CD4-positive, alpha-beta T cell treated with Interleukin-17A for 4 hours (primary cell): ENCODE measurements at regions not wholly inside any gene's neighbourhood (a gene's known extent, or its start where the extent isn't known, plus 50 kb on each side); places are given as distances from the start of the nearest gene placed in this dataset.

Source experiments
- DNase-seq: peaks from one replicate; pipeline ENCODE4 v3.0.0-alpha.2; 2020; ENCODE audit warnings: mixed read lengths

DNA sequence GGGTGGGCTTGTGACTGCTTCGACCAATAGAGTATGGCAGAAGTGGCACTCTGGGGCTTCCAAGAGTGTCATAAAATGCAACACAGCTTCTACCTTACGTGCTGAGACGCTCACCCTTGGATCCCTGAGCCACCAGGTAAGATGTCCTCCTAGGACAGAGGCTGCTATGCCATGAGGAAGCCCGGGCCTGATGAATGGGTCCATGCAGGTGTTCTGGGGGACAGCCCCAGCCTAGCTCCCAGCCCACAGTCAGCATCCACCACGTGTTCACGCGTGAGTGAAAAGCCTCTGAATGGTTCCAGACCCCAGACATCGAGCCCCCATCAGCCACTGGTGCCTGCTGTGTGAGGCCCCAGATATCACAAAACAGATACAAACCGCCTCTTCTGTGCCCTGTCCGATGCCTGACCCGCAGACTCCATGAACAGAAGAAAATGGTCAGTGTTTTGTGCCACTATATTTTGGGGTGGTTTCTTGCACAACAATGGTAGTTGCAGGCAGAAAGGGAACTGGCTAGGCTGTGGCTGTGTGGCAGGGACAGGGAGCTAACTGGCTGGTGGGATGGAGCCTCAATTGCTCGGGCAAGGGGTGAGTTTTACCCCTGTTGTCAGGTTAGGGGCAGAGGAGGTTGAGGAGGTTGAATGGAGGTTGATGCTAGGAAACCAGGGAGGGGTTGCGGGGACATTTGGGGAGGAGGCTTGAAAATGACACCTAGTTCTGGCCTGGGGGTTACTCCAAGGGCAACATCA, 92.2 kb downstream of the LINGO1 start:
- no peak for DNase-seq

DNA sequence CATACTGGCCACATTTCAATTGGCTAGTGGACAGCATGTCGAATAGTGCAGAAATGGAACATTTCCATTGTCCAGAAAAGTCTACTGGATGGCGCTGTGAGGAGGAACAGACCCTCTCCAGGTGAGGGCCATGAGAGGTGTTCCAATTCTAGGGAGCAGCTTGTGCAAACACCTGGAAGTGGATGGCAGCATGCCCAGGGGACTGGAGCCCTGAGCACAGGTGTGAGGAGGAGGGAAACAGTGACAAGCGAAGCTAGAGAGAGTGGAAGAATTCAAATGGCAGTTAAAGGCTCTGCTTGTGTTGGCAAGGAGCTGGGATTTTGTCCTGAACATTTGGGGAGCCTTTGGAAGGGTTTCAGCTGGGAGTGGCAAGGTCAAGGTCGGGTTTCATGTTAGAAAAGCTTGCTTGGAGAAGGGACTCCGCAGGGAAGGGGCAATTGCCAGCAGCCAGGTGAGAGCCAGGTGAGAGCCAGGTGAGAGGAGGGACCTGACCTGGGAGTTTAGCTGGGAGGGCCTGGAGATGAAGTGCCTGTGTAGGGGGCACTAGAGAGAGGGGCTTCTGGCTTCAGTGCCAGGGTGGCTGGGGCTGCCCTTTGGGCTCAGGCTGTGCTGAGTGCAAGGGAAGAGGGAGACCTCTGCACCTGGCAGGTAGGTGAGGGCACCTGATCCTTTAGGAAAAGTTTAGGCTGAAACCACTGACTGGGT, 93.8 kb downstream of the LINGO1 start:
- no peak for DNase-seq

DNA sequence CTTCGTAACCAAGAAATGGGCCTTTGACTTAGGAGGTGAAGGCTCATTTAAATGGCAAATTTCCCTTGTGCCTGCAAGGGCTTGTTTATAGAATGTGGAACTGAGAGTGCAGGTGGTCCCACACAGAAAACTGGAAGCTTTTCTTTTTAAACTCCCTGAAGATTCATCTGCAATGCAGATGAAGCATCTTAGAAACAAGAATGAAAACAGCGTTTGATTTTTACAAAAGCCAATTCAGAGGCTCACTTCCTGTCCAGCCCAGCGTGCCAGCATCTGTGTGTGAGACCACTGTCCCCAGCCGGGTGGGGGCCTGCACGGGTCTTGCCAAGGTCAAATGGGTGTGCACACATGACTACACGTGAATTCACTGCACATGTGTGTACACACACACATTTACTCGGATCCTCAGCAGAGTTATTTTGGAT, 94.7 kb downstream of the LINGO1 start:
- DNase-seq, result no peak

DNA sequence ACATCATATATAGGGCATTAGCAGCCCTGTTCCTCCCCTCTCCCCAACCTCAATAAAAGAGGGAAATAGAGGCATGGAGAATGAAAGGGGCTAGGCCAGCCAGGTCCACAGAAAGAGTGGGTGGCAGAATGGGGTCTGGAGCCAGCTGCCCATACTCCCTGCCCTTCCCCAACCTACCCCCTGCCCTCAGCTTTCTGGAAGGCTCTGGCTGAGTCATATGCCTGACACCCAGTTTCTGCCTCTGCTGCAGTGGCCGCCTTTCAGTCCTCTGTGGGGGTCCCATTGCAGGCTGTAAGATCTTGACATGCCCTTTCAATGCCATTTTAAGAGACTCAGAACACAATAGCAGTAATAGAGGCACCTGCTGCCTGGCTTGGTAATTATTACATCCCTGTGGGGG, 95.7 kb downstream of the LINGO1 start:
- DNase-seq, result no peak

DNA sequence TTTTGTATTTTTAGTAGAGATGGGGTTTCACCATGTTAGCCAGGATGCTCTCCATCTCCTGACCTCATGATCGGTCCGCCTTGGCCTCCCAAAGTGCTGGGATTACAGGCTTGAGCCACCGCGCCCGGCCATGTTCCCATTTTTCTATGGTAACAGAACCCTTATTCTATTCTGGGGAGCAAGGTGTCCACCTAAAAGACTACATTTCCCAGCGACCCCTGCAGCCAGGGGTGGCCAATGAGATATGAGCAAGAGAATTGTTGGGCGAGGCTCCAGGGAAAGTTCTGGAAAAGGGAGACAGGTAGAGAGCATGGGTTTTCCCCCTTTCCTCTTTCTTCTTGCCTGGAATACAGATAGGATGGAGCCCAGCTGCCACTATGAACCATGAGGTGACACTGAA, 96.9 kb downstream of the LINGO1 start:
- no peak for DNase-seq
